ENCODE measurements at regions not wholly inside any gene's neighbourhood (a gene's known extent, or its start where the extent isn't known, plus 50 kb on each side); places are given as distances from the start of the nearest gene placed in this dataset.

- TF ChIP-seq EZH2 (IDR thresholded peaks at IDR 0.05) (no peak), POLR2AphosphoS5 (IDR thresholded peaks at IDR 0.05; ENCODE audit: borderline replicate concordance, low read depth, low read length) (no peak)
Measured at GRCh38 chr21:16767201-16767600, 745.6 kb upstream of the CXADR start.

Data from SK-N-MC (cell line).